Lower leg skin (tissue), 4 donors: ENCODE measurements at regions not wholly inside any gene's neighbourhood (a gene's known extent, or its start where the extent isn't known, plus 50 kb on each side); places are given as distances from the start of the nearest gene placed in this dataset.

Source experiments
- DNase-seq, 2 donors: peaks; one replicate each; pipeline ENCODE4 v3.0.0-alpha.2; 2019; ENCODE audit warnings: low spot score in 2 of 2
- H3K4me3 ChIP-seq: fragments of 200-600 bp; sonication (generic); 2 replicates; pipeline ENCODE4 v1.5.1; 2017; ENCODE audit warnings: mild to moderate bottlenecking, low read depth; ENCODE audit not compliant: poor library complexity, severe bottlenecking
- CTCF ChIP-seq, 3 donors: fragments of 450-650 bp; IDR thresholded peaks; one replicate each; pipeline ENCODE4 v1.5.1; 2016; ENCODE audit warnings: antibody characterized with exemption in 3 of 3, mild to moderate bottlenecking in 3 of 3, moderate library complexity in 2 of 3
- POLR2A ChIP-seq, 2 donors: fragments of 450-650 bp; IDR thresholded peaks; one replicate each; pipeline ENCODE4 v1.6.1; 2016 to 2017; ENCODE audit warnings: antibody characterized with exemption in 2 of 2, mild to moderate bottlenecking in 1 of 2, moderate library complexity in 1 of 2
- WGBS, 2 donors: methylation state at CpG; one replicate each; pipeline ENCODE4 v1.1.5; 2018; 5-methylcytosine and 5-hydroxymethylcytosine counted together
- intact Hi-C: fragments of 100-400 bp; cut with DNase I; formaldehyde crosslinking; loops from one replicate; pipeline ENCODE4 v1.15.0; 2023; ENCODE audit warnings: low total_unique reads

GRCh38 chr16:62602790-62603189 lies 566.6 kb upstream of the CDH8 start:
- intact Hi-C loops: no loop called here
- DNase-seq: no peak
- TF ChIP-seq POLR2A (IDR thresholded peaks at IDR 0.05) (no peak), CTCF (IDR thresholded peaks at IDR 0.05) (no peak)

GRCh38 chr16:62597875-62598274 lies 561.6 kb upstream of the CDH8 start:
- no peak for DNase-seq

More at GRCh38 chr16:62602790-62603189, 566.6 kb upstream of the CDH8 start:
- no peak overlapping the region for H3K4me3 ChIP-seq
- WGBS, 2 donors: 62 to 80% methylated on average over 3 of the region's 3 CpGs

GRCh38 chr16:62596584-62596983 lies 560.3 kb upstream of the CDH8 start:
- intact Hi-C loops: no loop called here
- TF ChIP-seq POLR2A (IDR thresholded peaks at IDR 0.05): no peak
- no peak for TF ChIP-seq CTCF (IDR thresholded peaks at IDR 0.05)
- 10 to 11% methylated on average over 1 of the region's 1 CpG for WGBS, 2 donors
- H3K4me3 ChIP-seq: no peak overlapping the region
- no peak for DNase-seq

More at GRCh38 chr16:62597875-62598274, 561.6 kb upstream of the CDH8 start:
- intact Hi-C loops: no loop called here
- TF ChIP-seq CTCF (IDR thresholded peaks at IDR 0.05) (no peak), POLR2A (IDR thresholded peaks at IDR 0.05) (no peak)
- H3K4me3 ChIP-seq: no peak overlapping the region

GRCh38 chr16:62596125-62596524 lies 559.9 kb upstream of the CDH8 start:
- 53 to 57% methylated on average over 6 of the region's 6 CpGs for WGBS, 2 donors
- no peak for DNase-seq
- intact Hi-C loops: no loop called here
- no peak overlapping the region for H3K4me3 ChIP-seq
- TF ChIP-seq POLR2A (IDR thresholded peaks at IDR 0.05): no peak
- TF ChIP-seq CTCF (IDR thresholded peaks at IDR 0.05): no peak

GRCh38 chr16:62586128-62586862 lies 550.1 kb upstream of the CDH8 start:
- intact Hi-C loops: no loop called here
- 62 to 64% methylated on average over 3 of the region's 3 CpGs for WGBS, 2 donors
- H3K4me3 ChIP-seq: no peak overlapping the region
- TF ChIP-seq POLR2A (IDR thresholded peaks at IDR 0.05): no peak
- TF ChIP-seq CTCF (IDR thresholded peaks at IDR 0.05): no peak
- DNase-seq: no peak

- no peak overlapping the region for H3K4me3 ChIP-seq
- TF ChIP-seq CTCF (IDR thresholded peaks at IDR 0.05): no peak
- TF ChIP-seq POLR2A (IDR thresholded peaks at IDR 0.05): no peak
- 67 to 78% methylated on average over 2 of the region's 2 CpGs for WGBS, 2 donors
- intact Hi-C loops: no loop called here
- no peak for DNase-seq
Observed at GRCh38 chr16:62585041-62585545, 548.9 kb upstream of the CDH8 start.
